H9 (cell line): ENCODE measurements at regions not wholly inside any gene's neighbourhood (a gene's known extent, or its start where the extent isn't known, plus 50 kb on each side); places are given as distances from the start of the nearest gene placed in this dataset.

Experiments
- DNase-seq: peaks from one replicate; pipeline ENCODE4 v3.0.0-alpha.2; 2017
- H2AFZ ChIP-seq: one replicate; pipeline ENCODE4 v1.6.1; 2013; ENCODE audit warnings: mild to moderate bottlenecking, low read length, control low read depth, moderate library complexity
- H2AK5ac ChIP-seq: 2 replicates; pipeline ENCODE4 v1.6.1; 2013; ENCODE audit warnings: low read length, control low read depth, mixed read lengths; ENCODE audit not compliant: insufficient read length
- H2BK120ac ChIP-seq: one replicate; pipeline ENCODE4 v1.6.1; 2013; ENCODE audit warnings: low read depth, mild to moderate bottlenecking, low read length, control low read depth, inconsistent platforms; ENCODE audit not compliant: poor library complexity, severe bottlenecking
- H2BK12ac ChIP-seq: 2 replicates; pipeline ENCODE4 v1.6.1; 2013; ENCODE audit warnings: low read length, control low read depth, mixed read lengths, low read depth; ENCODE audit not compliant: insufficient read length
- H2BK15ac ChIP-seq: 2 replicates; pipeline ENCODE4 v1.6.1; 2013; ENCODE audit warnings: low read depth, low read length, control low read depth
- H2BK20ac ChIP-seq: one replicate; pipeline ENCODE4 v1.6.1; 2013; ENCODE audit warnings: low read depth, mild to moderate bottlenecking, low read length, control low read depth, inconsistent platforms; ENCODE audit not compliant: poor library complexity, severe bottlenecking
- H2BK5ac ChIP-seq: 2 replicates; pipeline ENCODE4 v1.6.1; 2013; ENCODE audit warnings: low read length, control low read depth, mixed read lengths; ENCODE audit not compliant: insufficient read length
- H3K14ac ChIP-seq: 2 replicates; pipeline ENCODE4 v1.6.1; 2013; ENCODE audit warnings: low read length, control low read depth; ENCODE audit not compliant: insufficient read depth
- H3K18ac ChIP-seq: 2 replicates; pipeline ENCODE4 v1.6.1; 2013; ENCODE audit warnings: low read depth, mild to moderate bottlenecking, mixed read lengths, low read length, control low read depth; ENCODE audit not compliant: insufficient read length
- H3K23ac ChIP-seq: 2 replicates; pipeline ENCODE4 v1.6.1; 2013; ENCODE audit warnings: low read length, control low read depth, mixed read lengths, low read depth; ENCODE audit not compliant: insufficient read length
- H3K23me2 ChIP-seq: 2 replicates; pipeline ENCODE4 v1.6.1; 2013; ENCODE audit warnings: low read depth, mild to moderate bottlenecking, mixed read lengths, low read length, control low read depth; ENCODE audit not compliant: insufficient read length, poor library complexity, severe bottlenecking
- H3K27ac ChIP-seq: 2 replicates; pipeline ENCODE4 v1.5.1; 2013; ENCODE audit warnings: low read length, control low read depth, mixed read lengths, low read depth; ENCODE audit not compliant: insufficient read length
- H3K27me3 ChIP-seq: 2 replicates; pipeline ENCODE4 v1.6.1; 2013; ENCODE audit warnings: low read length, control low read depth, inconsistent platforms; ENCODE audit not compliant: insufficient read depth
- H3K4ac ChIP-seq: 2 replicates; pipeline ENCODE4 v1.6.1; 2013; ENCODE audit warnings: low read depth, mild to moderate bottlenecking, control low read depth, inconsistent platforms, low read length, moderate library complexity
- H3K4me1 ChIP-seq: 2 replicates; pipeline ENCODE4 v1.6.1; 2013; ENCODE audit warnings: low read length, control low read depth, inconsistent platforms; ENCODE audit not compliant: insufficient read depth
- H3K4me2 ChIP-seq: 2 replicates; pipeline ENCODE4 v1.6.1; 2013; ENCODE audit warnings: low read length, control low read depth, mixed read lengths; ENCODE audit not compliant: insufficient read length, insufficient read depth
- H3K56ac ChIP-seq: 2 replicates; pipeline ENCODE4 v1.6.1; 2013; ENCODE audit warnings: low read depth, mild to moderate bottlenecking, mixed read lengths, low read length, control low read depth; ENCODE audit not compliant: insufficient read length
- H3K79me1 ChIP-seq: 2 replicates; pipeline ENCODE4 v1.6.1; 2013; ENCODE audit warnings: low read depth, mild to moderate bottlenecking, moderate library complexity, low read length, control low read depth, inconsistent platforms; ENCODE audit not compliant: insufficient read depth, poor library complexity, severe bottlenecking
- H3K79me2 ChIP-seq: 2 replicates; pipeline ENCODE4 v1.6.1; 2013; ENCODE audit warnings: low read length, control low read depth, inconsistent platforms; ENCODE audit not compliant: insufficient read depth
- H3K9ac ChIP-seq: 2 replicates; pipeline ENCODE4 v1.6.1; 2013; ENCODE audit warnings: low read length, control low read depth, mixed read lengths; ENCODE audit not compliant: insufficient read length; ENCODE audit errors: extremely low read depth
- H3K9me3 ChIP-seq: one replicate; pipeline ENCODE4 v1.6.1; 2013; ENCODE audit warnings: low read depth, low read length, inconsistent platforms; ENCODE audit not compliant: control insufficient read depth
- H3T11ph ChIP-seq: one replicate; pipeline ENCODE4 v1.6.1; 2013; ENCODE audit warnings: mild to moderate bottlenecking, low read length, control low read depth, inconsistent platforms
- H4K20me1 ChIP-seq: one replicate; pipeline ENCODE4 v1.6.1; 2013; ENCODE audit not compliant: control insufficient read depth, insufficient read length, insufficient read depth
- H4K5ac ChIP-seq: 2 replicates; pipeline ENCODE4 v1.6.1; 2013; ENCODE audit warnings: low read depth, mild to moderate bottlenecking, mixed read lengths, low read length, control low read depth; ENCODE audit not compliant: insufficient read length
- H4K8ac ChIP-seq: replicated peaks from 2 replicates; pipeline ENCODE4 v1.6.1; 2013; ENCODE audit warnings: low read length, control low read depth, mixed read lengths, low read depth; ENCODE audit not compliant: insufficient read length
- H4K91ac ChIP-seq: 2 replicates; pipeline ENCODE4 v1.6.1; 2013; ENCODE audit warnings: low read depth, mild to moderate bottlenecking, moderate library complexity, mixed read lengths, low read length, control low read depth; ENCODE audit not compliant: insufficient read length
- H3K27ac Mint-ChIP-seq, 3 experiments: 2 replicates in 2 of 3; 3 replicates in 1 of 3; pipeline ENCODE4 v1.8.0; 2020 to 2021; ENCODE audit warnings: mixed read lengths in 3 of 3, mild to moderate bottlenecking in 1 of 3, moderate library complexity in 1 of 3
- H3K27me3 Mint-ChIP-seq: 2 replicates; pipeline ENCODE4 v1.8.0; 2021; ENCODE audit warnings: low read depth, mild to moderate bottlenecking, moderate library complexity, mixed read lengths
- H3K36me3 Mint-ChIP-seq, 3 experiments: 2 replicates in 2 of 3; 3 replicates in 1 of 3; pipeline ENCODE4 v1.8.0; 2020 to 2021; ENCODE audit warnings: low read depth in 3 of 3, mixed read lengths in 3 of 3; ENCODE audit not compliant: insufficient read depth in 1 of 3
- H3K4me1 Mint-ChIP-seq, 2 experiments: 2 replicates each; pipeline ENCODE4 v1.8.0; 2020; ENCODE audit warnings: mixed read lengths in 2 of 2
- H3K4me3 Mint-ChIP-seq, 2 experiments: 2 replicates in 1 of 2; 3 replicates in 1 of 2; pipeline ENCODE4 v1.8.0; 2020 to 2021; ENCODE audit warnings: mild to moderate bottlenecking in 2 of 2, mixed read lengths in 2 of 2, moderate library complexity in 1 of 2
- H3K9me3 Mint-ChIP-seq, 2 experiments: 2 replicates in 1 of 2; 3 replicates in 1 of 2; pipeline ENCODE4 v1.8.0; 2020; ENCODE audit warnings: mild to moderate bottlenecking in 2 of 2, mixed read lengths in 2 of 2, moderate library complexity in 1 of 2
- WGBS: extraction: QIAGEN DNeasy Blood & Tissue Kit; methylation state at CpG from one replicate; pipeline ENCODE4 v1.1.7; 2013; ENCODE audit warnings: missing lambda C conversion rate, low lambda C conversion rate, mixed read lengths; ENCODE audit not compliant: insufficient read length; ENCODE audit errors: extremely low coverage; 5-methylcytosine and 5-hydroxymethylcytosine counted together
- TF ChIP-seq, protein P1 (sequence below): fragments of 200-600 bp; sonication (generic); conservative IDR thresholded peaks from 3 replicates; pipeline ENCODE4 v1.8.0; 2021; ENCODE audit warnings: antibody characterized with exemption, mild to moderate bottlenecking

DNA sequence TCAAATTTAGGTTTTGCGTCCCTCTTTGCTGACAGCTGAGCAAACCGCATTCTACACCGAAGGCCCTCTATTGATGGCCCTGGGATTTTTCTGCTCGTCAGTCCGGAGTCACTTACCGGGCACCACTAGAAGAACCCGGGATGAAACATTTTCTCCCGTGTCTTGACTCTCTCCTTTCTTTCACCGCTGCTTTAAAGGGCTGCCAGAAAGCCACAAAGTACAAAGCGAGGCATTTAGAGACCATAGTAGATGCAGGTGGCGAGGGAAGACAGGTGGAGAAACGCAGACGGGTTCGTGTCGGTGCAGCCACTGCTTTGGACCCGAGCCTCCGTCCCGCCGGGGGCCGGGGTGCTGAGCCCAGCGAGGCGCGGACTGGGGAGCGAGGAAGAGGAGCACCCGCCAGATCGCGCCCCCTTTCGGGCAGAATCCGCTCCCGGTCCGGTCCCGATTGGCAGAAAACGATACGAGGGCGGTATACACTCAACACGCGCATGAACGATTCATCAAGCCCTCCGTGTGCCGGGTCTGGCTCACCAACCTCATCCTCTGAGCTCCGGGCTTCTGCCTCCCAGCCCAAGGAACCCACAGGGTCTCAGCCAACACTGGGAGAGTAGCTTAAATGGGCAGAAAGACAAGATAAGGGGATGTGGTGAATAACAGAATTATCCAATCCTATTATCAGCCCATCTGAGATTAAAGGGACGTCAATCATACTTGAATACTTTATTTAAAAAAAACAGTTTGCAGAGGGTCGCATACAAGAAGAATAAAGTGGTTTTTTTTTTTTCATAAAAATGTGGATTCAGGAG is 84.9 kb downstream of the TRIM27 start:
- TF ChIP-seq, protein P1, sequence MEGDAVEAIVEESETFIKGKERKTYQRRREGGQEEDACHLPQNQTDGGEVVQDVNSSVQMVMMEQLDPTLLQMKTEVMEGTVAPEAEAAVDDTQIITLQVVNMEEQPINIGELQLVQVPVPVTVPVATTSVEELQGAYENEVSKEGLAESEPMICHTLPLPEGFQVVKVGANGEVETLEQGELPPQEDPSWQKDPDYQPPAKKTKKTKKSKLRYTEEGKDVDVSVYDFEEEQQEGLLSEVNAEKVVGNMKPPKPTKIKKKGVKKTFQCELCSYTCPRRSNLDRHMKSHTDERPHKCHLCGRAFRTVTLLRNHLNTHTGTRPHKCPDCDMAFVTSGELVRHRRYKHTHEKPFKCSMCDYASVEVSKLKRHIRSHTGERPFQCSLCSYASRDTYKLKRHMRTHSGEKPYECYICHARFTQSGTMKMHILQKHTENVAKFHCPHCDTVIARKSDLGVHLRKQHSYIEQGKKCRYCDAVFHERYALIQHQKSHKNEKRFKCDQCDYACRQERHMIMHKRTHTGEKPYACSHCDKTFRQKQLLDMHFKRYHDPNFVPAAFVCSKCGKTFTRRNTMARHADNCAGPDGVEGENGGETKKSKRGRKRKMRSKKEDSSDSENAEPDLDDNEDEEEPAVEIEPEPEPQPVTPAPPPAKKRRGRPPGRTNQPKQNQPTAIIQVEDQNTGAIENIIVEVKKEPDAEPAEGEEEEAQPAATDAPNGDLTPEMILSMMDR = peak; percentile 80
- H3K9ac ChIP-seq = peak overlapping the region; percentile 85
- H3K4me2 ChIP-seq = peak overlapping the region; percentile 65
- H3K18ac ChIP-seq = peak overlapping the region; percentile 95
- H3K27me3 ChIP-seq = no peaks in the 10 kb centered on the region
- H3K23ac ChIP-seq = no peak overlapping the region
- H4K91ac ChIP-seq = no peak overlapping the region
- Mint-ChIP-seq H3K27me3 (peaks cover 36% of the 10 kb centered on the region), H3K4me1 (peaks cover 6 to 9% of the 10 kb centered on the region in 2 experiments), H3K27ac (peak overlapping the region in 2 of 3 experiments; percentile 85 to 90; a peak in 2 of 7 replicates), H3K4me3 (peak overlapping the region; percentile 93 to 99), H3K36me3 (no peaks in the 10 kb centered on the region), H3K9me3 (peaks cover 0 to 8% of the 10 kb centered on the region in 2 experiments; a peak in 2 of 5 replicates)
- no peaks in the 10 kb centered on the region for H3K4me1 ChIP-seq
- no peaks in the 10 kb centered on the region for H3K23me2 ChIP-seq
- no peak overlapping the region for H2BK15ac ChIP-seq
- no peak overlapping the region for H3K27ac ChIP-seq
- no peak overlapping the region for H2BK20ac ChIP-seq
- H2AK5ac ChIP-seq = no peak overlapping the region
- WGBS = no CpG with 5 or more reads among the region's 43 CpGs
- peak; percentile 93 for DNase-seq
- H2AFZ ChIP-seq = peak overlapping the region; percentile 99
- no peak overlapping the region for H3T11ph ChIP-seq
- H2BK5ac ChIP-seq = no peak overlapping the region
- H4K5ac ChIP-seq = no peak overlapping the region
- no peak overlapping the region for H3K4ac ChIP-seq
- H3K79me1 ChIP-seq = no peaks in the 10 kb centered on the region
- no peak overlapping the region for H2BK12ac ChIP-seq
- H3K79me2 ChIP-seq = no peaks in the 10 kb centered on the region
- no peak overlapping the region for H2BK120ac ChIP-seq
- no peak overlapping the region for H3K56ac ChIP-seq
- no peak overlapping the region for H4K8ac ChIP-seq
- H4K20me1 ChIP-seq = no peaks in the 10 kb centered on the region
- H3K9me3 ChIP-seq = no peaks in the 10 kb centered on the region
- peak overlapping the region; percentile 74; the same call in 1 of the 2 replicates for H3K14ac ChIP-seq
